ENCODE measurements at regions not wholly inside any gene's neighbourhood (a gene's known extent, or its start where the extent isn't known, plus 50 kb on each side); places are given as distances from the start of the nearest gene placed in this dataset.
"Not testable (repeated sequence)": the region's sequence is repeated elsewhere in the genome, so short reads cannot be mapped to it uniquely, and the experiment has no call there.

DNA sequence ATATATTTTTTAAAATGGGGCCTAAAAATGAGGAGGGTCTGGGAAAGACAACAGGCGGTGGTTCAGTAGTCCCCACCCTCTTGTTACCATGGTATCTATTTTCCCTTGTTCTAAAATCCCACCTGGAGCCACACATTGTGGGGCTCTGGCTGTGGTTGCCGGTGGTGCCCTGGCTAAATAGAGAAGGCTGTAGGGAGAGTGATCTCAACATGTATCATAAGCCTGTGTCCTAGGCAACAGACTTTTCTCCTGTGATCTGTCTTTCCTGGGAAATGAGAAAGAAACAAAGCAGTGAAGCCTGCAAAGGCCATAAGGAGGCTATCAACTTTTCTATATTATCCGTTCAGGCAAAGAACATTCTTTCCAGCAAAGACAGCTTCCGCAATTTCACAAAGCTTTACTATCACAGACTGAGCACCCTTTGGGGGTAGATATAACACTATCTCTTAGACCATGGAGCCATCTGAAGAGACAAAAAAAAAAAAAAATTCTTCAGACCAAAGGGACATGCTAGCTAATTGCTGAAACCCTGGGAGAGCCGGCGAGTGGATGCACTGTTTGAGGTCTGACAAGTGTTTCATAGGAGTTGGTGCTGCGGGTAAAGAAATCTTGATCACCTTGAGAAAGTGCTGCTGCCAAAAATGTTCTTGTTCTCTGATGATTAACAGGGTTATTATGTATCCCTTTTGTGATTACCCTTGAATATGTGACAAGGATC is 879.2 kb upstream of the DDX18 start:
- DNase-seq: no peak

DNA sequence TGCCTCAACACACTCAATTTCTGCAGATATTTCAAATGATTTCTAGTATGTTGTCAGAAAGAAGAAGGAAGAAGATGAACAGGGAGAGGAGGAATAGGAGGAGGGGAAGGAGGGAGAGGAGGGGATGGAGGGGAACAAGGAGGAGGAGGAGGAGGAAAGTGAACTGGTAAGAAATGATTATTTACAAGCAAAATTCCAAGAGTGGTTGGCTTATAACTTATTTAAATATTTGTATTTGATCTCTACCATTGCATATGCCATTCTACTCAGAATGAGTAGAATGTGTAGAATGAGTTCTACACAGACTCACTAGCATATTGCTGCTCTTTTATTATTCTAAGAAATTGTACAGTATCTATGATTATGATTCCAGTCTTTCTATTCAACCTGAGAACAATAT is 866.2 kb upstream of the DDX18 start:
- DNase-seq: no peak

DNA sequence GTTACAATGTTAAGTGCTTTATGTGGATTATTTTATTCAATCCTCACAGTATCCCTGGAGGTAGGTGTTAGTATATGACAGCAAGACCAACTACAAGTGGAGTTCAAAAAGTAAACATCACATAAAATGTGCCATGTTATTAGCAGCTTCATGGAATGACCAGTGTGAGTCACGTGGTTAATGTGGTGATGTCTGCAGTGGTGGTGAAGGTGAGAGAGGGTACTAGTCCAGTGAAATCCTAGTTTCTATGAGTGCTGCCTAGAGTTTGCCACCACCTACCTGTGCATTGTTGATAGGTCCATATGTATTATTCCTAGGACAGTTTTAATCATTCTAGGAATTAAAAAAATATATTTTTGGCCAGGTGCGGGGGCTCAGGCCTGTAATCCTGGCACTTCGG is 865.2 kb upstream of the DDX18 start:
- DNase-seq: no peak

DNA sequence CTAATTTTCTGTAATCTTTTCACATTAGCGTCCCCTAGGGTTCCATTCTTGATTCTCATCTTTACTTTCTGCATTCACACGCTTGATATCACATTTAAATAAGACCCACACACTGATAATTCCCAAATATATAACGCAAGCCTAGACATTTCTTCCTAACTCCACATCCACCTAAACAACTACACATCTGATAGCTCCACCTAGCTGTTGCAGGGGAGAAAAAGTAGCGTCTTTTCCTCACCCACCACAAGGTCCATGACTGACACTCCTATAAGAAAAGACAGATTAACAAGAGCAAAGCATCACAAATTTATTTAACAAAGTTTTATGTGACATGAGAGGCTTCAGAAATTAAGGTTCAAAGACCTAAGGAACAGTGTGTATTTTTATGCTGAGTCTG is 862.2 kb upstream of the DDX18 start:
- DNase-seq: no peak

DNA sequence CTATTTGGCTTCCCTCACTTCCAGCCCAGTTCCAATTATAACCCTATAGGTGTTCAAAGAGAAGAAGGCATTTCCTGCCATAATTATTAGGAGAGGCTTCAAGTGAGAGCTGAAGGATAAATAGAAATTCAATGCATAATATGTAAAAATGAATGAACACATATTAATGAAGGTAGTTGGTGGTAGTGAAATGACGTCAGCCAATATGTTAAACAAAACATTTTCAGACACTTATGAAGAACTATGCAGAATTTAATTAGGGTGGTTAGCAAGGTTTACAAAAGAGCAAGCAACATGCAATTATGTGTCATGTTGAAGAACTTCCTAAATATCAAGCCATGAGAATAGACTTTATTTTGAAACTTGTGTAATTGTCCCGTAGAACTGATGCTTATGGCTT is 858.8 kb upstream of the DDX18 start:
- DNase-seq: no peak

DNA sequence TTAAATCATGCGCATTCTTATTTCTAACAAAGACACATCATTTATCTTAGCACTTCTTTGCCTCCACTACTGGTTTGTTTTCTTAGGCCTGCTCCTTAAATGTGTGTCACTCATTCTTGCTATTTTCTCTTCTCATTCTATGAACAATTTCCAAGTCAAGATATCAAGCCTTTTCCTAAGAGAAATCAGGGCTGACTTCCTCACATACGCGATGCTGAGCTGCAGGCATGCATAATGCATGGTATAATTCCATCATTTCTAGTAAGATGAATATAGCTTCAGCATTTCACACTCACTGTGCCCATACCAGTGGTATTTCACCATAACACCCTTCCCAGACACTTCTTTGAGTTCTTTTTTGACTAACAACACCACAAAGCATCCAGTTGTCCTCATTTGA is 838.9 kb upstream of the DDX18 start:
- no peak for DNase-seq

DNA sequence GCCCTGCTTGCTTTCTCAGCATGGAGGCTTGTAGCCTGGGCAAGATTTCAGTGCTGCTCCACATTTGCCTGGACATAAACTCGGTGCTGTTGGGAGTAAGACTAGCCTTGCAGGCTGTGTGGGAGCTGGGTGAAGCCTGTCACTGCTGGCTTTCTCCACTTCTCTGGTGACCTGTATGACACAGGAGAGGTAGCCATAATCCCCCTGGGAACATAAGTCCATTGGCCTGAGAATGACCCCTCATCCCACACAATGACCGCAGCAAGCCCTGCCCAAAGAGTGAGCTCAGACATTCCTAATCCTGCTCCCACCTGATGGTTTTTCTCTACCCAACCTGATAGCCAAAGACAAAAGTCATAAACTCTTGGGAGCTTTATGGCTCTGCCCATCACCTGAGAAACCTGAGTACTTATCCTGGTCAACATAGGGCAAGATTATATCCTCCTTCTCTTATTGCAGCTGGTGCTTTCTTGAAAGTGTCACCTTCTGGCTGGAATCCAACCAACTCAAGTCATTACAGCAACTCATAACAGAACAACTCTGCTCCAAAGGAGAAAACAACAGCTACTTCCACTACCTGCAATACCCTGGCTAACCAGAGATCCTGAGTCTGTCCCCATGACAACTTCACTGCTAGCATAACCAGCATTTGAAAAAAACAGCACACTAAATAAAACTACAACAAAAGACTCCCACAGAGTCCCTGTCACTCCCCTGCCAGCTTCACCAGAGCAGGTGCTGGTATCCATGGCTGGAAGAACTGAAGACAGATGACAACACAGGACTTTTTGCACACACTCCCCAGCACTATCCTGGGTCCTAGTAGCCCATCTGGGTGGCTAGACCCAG is 834.4 kb upstream of the DDX18 start:
- DNase-seq: no peak

DNA sequence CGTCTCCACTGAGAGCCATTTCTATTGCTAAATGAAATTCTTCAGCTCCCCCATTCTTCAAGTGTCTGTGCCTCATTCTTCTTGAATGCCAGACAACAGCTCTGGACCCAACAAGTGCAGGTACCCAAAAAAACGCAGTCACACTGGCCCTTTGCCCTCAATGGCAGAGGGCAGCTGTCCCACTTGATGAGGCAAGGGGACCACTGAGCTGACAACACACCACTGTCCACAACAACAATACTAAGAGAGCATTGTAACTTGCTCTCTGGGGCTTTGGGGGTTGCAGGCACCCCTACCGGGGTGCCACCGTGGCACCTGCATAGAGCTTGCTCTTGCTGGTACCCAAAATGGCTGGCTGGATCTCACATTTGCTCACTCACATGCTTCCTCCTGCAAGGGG is 827.0 kb upstream of the DDX18 start:
- no peak for DNase-seq

DNA sequence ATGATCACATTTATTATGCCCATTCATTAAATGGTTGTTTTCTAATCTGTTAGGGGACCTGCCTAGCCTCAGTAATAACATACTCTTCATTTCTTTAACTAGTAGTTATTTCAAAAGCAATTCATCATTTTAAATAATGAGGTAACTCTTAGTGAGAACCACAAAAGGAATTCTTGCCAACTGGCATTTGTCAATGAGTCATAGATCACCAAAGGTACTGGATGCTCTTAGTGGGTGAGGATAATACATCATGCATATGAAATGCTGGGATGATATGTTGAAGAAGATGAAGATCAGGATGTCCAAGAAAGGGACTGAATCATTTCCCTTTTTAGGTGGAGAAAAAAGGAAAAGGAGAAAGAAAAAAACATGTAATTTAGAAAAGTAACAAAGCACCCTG is 826.2 kb upstream of the DDX18 start:
- DNase-seq: no peak

DNA sequence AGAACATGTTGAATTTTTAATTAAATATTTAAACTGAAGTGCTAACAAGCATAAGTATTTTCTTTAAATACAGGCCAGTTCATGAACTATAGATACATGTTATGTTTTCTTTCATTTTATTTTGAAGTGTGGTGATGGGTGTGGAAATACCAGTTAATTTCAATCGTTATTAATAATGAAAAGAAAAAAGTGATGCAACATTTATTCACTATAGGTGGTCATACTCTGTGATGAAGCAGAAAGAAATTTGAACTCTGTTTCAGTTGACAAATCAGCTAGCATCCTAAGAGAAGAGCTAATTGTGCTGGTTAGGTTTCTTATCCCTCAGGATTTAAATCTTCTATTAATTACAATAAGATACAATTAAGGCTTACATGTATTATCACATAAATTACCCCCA is 795.1 kb upstream of the DDX18 start:
- DNase-seq: no peak

DNA sequence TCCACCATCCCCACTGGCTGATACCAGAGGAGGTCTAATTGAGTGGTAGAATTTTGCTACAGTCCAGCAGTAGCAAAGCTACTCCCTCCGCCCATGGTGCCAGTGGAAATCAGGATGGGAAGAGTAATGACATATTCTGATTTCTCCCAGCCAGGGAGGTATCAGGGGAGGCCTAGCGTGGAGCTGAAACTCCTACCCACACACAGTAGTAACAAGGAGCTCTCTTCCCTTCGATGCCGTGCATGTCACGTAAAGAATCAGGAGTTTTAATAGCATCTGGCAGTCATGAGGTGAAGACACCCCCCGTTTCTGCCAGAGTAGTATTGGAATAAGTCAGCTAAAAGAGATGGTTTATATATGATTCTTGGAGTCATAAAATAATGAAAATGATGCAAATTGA is 786.8 kb upstream of the DDX18 start:
- DNase-seq: no peak

DNA sequence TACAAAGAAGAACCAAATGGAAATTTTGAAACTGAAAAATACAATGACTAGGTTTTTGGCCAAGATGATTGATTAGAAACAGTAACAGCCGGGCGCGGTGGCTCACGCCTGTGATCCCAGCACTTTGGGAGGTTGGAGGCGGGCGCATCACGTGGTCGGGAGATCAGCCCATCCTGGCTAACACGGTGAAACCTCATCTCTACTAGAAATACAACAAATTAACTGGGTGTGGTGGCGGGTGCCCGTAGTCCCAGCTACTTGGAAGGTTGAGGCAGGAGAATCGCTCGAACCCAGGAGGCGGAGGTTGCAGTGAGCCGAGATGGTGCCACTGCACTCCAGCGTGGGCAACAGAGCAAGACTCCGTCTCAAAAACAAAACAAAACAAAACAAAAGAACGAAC is 785.8 kb upstream of the DDX18 start:
- not testable (repeated sequence) for DNase-seq

DNA sequence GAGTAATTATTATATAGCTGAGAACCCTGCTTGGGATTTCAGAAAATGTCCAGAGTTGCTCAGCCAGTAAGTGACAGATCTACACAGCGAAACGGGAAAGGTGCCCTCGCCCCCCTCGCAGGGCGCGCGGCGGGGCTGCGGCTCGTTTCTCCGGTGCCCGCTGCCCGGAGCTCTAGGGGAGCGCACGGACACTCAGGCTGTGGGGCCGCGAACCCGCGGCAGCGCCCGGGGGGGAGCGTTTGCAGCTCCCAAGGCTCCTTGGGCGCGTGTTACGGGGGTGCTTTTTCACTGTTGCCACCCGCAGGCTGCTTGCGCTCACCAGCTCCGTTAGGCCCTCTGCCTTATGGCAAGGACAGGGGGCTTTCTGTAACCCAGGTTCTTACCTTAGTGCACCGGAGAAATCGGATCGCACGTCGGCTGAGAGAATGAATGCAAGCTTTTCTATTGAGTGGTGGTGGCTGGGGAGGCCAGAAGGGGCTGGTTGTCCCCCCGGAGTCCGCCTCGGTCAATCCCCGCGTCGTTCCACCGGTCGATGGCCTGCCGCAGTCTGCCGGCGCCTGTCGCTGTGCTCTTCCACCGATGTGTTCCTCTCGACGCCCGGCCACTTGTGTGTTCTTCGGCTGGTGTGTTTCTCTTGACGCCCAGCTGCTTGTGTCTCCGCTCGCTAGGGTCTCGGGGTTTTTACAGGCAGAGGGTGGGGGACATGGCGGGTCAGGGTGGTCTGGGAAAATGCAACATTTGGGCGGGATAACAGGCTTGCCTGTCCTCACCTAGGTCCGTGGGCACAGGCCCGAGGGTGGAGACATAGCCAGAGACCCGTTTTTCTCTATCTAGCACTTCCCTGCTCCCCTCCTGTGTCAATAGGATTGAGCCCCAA is 758.8 kb upstream of the DDX18 start:
- DNase-seq: no peak

DNA sequence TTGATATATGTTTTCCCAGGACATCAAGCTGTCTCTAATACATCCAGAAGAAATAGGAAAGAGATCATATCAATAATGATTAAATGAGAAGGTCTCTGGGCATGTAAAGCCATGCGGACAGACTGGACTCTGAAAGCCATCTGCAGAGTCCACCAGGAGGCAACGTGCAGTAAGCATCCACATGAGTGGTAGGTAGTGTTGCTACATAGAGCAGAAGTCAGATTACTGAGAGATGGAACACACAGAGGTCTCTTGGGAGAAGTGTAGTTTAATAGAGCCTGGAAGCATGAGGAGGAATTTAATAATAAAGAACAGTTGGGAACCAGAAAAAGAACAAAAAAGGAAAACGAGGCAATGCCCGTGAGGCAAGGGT is 758.1 kb upstream of the DDX18 start:
- no peak for DNase-seq

DNA sequence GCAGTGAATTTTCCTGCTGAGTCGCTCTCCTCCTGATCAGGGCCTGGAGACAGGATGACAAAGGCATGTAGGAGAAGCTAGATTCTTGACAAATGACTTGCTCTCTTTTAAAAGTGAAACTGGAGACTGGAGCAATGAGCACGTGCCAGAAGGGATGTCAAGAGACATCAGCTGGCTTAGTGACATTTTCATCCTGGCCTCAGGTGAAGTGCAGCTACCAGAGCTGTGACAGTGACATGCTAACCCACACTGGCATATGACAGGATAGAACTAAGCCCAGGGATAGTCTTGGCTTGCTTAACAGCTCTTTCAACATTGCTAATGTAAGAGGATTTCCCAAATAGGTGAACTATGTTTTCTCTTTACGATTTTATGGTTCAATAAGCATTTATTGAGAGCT is 757.5 kb upstream of the DDX18 start:
- DNase-seq: no peak

DNA sequence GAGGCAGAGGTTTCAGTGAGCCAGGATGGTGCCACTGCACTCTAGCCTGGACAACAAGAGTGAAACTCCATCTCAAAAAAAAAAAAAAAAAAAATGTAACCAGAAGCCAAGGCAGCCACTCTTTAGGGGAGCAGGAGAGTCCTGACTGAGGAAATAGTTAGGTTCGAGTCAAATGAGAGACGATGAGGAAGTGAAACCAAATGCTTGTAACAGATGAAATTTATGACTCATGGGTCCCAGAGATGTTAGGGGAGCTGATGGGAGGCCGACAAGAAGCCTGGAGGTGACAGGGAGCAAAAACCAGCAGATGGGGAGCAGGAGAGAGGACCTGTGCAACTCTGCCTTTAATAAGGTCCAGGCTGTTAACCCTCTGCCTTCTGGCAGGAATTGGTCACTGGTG is 756.1 kb upstream of the DDX18 start:
- DNase-seq: no peak

DNA sequence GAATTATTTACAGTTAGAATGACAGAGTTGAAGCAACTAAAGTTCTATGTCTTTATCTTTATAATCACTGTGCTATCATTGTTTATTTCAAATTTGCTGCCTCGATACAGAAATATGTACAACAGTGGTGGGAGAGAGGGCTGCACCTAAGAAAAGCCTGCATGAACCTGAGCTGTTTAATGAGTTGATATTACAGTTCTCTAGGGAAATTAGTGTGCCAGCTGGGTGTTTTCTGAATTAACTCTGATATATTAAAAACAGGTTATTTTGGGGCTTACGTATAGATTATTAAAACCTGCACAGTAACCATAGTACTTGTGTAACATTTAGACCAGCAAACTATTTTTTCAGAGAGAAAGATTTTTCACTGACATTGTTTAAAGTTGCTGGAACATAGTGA is 750.5 kb upstream of the DDX18 start:
- DNase-seq: no peak

DNA sequence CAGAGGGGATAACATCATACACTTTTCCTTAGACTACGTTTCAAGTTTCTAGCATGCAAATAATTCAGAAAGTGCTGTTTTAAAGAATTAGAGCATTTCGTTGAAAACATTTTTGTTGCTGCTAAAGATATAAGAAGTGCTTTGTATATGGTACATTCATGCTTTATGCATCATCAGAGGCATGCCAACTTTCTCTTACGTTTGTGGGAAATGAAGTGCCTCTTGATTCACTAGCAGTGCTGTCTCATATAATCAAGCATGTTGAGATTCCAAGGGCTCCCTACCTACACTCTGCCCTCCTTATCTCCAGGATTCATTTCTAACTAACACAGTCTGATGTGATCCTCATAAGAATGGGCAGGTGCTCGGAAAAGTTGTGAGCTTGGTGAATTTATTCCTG is 748.6 kb upstream of the DDX18 start:
- no peak for DNase-seq

DNA sequence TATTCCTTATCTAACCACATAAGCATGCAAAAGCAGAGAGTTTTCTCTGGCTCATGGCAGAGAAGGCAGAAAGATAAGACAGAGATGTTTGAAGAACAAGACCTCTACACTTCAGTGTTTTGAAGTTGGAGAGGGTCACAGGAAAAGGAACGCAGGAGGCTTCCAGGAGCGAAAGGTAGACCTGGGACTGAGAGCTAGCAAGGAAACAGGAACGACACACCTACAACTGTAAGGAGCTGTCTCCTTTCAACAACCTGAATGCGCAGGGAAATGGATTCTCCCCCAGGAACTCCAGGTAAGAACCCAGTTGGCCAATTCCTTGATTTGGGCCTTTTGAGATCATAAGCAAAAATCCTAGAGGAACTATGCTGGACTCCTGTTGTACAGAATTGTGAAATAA is 746.6 kb upstream of the DDX18 start:
- DNase-seq: no peak

DNA sequence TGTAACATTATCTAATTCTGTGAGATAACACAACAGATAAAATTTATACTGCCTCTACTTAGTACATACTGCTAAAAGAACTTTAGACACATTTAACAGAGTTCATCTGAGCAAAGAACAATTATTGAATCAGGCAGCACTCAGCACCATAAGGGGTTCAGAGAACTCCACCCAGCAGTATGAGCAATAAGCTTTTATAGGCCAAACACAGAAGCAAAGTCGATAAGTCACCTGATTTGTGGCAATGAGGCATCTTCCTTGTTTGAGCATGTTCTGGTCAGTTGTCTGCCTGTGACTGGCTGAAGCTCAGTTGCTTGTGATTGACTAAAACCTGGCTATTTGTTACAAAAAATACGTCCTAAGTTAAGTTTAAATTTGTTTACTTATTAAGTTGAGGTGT is 746.1 kb upstream of the DDX18 start:
- DNase-seq: no peak

DNA sequence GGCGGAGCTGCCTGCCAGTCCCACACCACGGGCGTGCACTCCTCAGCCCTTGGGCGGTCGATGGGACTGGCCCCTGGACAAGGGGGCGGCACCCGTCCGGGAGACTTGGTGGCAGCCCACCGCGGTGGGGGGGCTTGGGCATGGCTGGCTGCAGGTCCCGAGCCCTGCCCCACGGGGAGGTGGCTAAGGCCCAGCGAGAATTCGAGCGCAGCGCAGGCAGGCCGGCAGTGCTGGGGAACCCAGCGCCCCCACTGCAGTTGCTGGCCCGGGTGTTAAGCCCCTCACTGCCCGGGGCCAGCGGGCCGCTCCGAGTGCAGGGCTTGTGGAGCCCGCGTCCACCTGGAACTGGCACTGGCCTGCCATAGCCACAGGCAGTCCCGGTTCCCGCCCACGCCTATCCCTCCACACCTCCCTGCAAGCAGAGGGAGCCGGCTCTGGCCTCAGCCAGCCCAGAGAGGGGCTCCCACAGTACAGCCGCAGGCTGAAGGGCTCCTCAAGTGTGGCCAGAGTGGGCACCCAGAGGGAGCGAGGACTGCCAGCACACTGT is 742.9 kb upstream of the DDX18 start:
- no peak for DNase-seq

DNA sequence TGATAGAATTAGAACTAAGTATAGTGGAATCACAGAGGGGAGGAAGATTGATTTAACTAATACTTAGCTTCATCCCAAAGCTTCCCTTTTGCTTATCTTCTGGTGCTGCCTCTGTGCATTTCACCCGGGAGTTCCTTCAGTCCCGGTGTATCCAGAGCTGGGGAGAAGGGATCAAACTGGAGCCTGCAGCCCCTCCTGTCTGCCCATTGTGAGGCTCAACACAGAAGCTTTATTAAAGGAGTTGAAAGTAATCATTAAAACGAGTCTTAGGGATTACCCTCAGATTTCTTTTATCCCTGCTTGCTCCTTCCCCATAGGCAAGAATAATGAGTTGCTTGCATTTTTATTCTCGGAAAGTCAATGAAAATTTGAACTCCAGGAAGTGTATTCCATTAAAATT is 739.7 kb upstream of the DDX18 start:
- no peak for DNase-seq

DNA sequence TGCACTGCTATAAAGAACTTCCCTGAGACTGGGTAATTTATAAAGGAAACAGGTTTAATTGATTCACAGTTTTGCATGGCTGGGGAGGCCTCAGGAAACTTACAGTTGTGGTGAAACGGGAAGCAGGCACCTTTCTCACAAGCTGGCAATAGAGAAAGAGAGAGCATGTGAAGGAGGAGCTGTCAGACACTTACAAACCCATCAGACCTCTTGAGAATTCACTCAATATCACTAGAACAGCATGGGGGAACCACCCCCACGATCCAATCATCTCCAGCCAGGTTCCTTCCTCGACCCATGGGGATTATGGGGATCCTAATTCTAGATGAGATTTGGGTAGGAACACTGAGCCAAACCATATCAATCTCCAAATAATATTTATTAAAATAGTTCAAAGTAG is 729.2 kb upstream of the DDX18 start:
- no peak for DNase-seq

DNA sequence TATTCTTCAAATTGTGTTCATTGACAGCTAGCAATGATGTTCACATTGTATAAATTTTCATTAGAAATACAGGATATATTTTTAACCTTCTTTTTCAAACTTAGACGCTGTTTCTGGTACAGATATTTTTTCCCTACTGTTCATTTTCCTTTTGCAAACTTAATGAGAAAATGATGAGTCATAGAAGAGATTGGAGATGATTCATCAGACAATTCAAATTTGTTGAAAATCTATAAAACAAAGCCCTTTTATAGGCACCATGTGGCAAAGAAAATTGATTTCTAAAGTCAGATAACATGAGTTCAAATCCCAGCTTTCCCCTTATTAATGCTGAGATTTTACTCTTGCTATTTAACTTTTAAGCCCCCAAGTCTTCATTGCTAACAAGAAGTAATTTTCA is 728.8 kb upstream of the DDX18 start:
- no peak for DNase-seq

Data from KG1 (cell line).